Lung microvascular endothelial cell (primary cell): ENCODE measurements at regions not wholly inside any gene's neighbourhood (a gene's known extent, or its start where the extent isn't known, plus 50 kb on each side); places are given as distances from the start of the nearest gene placed in this dataset.
"Not testable (repeated sequence)": the region's sequence is repeated elsewhere in the genome, so short reads cannot be mapped to it uniquely, and the experiment has no call there.

ENCODE experiments used
- DNase-seq, 2 donors: peaks; one replicate each; pipeline versions ENCODE4 v3.0.0 to v3.0.0-alpha.2; 2010; ENCODE audit warnings: low read depth in 2 of 2

DNA sequence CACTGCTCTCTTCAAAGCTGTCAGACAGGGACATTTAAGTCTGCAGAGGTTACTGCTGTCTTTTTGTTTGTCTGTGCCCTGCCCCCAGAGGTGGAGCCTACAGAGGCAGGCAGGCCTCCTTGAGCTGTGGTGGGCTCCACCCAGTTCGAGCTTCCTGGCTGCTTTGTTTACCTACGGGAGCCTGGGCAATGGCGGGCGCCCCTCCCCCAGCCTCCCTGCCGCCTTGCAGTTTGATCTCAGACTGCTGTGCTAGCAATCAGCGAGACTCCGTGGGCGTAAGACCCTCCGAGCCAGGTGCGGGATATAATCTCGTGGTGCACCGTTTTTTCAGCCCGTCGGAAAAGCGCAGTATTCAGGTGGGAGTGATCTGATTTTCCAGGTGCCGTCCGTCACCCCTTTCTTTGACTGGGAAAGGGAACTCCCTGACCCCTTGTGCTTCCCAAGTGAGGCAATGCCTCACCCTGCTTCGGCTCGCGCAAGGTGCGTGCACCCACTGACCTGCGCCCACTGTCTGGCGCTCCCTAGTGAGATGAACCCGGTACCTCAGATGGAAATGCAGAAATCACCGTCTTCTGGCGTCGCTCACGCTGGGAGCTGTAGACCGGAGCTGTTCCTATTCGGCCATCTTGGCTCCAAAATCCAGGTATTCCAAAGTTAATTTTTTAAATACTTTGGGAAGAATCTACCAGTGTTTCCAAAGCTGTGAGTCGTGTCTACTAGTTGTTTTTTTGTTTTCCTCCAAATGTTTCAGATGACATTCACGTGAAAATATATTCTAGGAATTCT is 448.5 kb upstream of the FOXG1 start:
- not testable (repeated sequence) for DNase-seq

GRCh38 chr14:28321475-28322244 is 444.9 kb upstream of the FOXG1 start:
- DNase-seq, result no peak

DNA sequence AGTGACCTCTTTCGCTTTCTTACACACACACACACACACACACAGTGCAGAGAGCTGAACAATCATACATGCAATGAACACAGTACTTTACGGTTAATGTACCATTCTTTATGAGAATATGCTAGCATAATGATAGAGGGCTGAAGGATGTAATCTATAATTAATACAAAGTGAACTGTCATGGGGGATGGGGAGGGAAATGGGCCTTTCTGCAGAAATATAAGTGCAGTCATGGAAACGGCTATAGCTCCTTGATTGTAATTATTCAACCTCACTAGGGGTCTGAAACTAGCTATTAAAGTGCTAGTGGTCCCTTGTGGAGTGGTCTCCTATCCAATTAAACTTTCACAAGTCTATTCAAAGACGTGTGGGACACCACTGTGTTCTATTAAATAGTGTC is 443.2 kb upstream of the FOXG1 start:
- DNase-seq, result no peak

GRCh38 chr14:28323951-28324741 is 442.4 kb upstream of the FOXG1 start:
- DNase-seq, result no peak

GRCh38 chr14:28340816-28341215 is 425.8 kb upstream of the FOXG1 start:
- no peak for DNase-seq

- DNase-seq, result peak in 1 of 2 donors; percentile 41
Measured at GRCh38 chr14:28344381-28344780, 422.2 kb upstream of the FOXG1 start.

GRCh38 chr14:28348797-28349196 is 417.8 kb upstream of the FOXG1 start:
- DNase-seq, result no peak

- DNase-seq, result no peak
Measured at GRCh38 chr14:28356819-28357218, 409.8 kb upstream of the FOXG1 start.

GRCh38 chr14:28361486-28361885 is 405.1 kb upstream of the FOXG1 start:
- no peak for DNase-seq

DNA sequence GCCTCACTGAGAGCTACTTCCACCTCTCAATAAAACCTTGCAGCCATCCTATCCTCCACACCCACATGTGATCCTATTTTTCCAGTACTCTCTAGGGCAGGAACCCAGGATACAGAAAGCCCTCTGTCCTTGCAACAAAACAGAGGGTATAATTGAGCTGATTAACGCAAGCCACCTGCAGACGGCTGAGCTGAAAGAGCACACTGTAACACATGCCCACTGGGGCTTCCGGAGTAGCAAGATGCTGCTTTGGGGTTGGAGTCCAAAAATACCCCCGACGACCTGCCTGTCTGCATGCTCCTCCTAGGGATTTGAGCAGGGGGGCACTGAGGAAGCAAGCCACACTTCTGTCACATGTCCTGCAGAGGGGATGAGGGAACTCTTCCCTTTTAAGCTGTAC is 401.1 kb upstream of the FOXG1 start:
- DNase-seq, result no peak

DNA sequence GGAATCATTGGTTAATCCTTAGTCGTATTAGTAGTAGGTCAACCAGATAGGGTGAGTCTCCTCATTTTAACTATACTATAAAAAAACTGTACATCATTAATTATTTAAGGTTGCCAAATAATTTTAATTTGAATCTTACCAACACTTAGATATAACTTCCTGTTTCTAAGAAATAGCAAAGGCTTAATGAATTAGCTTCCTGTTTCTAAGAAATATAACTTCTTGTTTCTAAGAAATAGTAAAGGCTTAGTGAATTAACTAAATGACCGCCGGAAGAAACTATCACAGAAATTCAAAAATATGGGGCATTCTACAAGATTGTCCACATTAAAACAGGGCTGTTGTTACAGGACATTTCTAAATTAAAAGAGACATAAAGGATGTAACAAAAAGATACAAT is 392.9 kb upstream of the FOXG1 start:
- no peak for DNase-seq

- DNase-seq, result peak in 1 of 2 donors; percentile 26
Measured at GRCh38 chr14:28375295-28375694, 391.3 kb upstream of the FOXG1 start.

- DNase-seq, result no peak
Measured at GRCh38 chr14:28381656-28382055, 384.9 kb upstream of the FOXG1 start.

DNA sequence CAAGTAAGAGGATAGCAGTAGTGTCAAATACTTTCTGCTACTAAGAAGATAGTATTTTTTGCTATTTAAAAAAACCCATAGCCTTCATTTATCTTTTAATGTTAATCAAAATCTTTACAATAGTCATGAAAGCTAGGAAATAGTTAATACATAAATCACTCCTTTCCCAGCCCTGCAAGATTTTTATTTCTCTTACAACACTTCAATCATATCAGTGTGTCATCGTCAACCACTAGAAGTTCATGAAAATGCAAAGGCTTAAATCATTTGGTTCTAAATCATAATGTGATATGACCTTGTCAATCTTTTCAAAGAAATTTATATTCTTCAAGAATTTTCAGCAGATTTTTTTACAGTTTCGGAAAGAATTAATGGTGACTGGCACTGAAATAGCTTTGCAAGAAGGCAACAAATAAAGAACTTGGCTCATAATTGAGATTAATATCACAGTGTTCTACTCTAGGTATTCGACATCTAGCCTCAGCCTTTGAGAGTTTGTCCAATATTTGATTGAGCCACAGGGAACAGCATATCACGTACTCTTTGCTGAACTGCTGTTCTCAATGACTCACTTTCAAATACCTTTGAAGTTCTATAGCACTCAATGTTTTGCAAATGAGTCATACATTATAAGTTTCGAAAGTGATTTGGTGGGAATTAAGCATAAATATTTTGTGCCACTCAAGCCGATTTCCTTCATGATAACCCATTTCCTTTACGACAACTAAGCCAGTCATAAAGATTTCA is 384.0 kb upstream of the FOXG1 start:
- peak in 1 of 2 donors; percentile 82 for DNase-seq

DNA sequence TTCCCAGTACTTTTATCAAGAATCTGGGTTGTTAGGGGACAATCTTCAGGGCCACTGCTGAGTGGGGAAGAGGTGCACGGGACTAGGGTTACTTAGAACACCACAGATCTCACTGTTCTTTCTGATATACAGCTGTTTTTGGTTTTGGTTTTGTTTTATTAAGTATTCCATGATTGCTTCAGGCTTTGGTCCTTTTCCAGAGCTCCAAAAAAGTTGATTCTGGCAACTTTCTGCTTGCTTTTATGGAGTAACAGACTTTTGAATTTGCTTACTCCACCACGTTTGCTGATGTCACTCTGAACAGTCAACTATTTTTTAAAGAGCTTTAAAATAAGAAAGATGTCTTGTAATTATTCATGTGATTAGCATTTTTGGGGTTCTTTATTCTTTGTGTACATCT is 368.1 kb upstream of the FOXG1 start:
- DNase-seq, result no peak

DNA sequence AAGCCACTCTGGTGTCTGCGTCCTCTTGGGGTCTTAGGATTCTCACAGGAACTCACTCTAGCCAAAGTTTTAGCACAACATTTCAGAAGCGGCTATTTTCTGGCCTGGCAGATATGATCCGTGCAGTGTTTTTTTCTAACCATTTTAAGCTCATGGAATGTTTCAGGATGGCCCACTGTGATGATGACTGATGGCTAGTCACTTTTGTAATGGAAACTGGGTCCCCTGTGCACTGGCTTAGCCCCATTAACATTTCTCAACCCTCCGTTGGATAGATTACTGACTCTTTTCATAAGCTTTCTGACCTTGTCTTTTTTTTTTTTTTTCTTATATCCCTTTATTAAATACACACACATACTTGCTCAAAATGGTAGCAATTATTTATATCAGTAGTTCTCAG is 364.9 kb upstream of the FOXG1 start:
- DNase-seq, result not testable (repeated sequence)

DNA sequence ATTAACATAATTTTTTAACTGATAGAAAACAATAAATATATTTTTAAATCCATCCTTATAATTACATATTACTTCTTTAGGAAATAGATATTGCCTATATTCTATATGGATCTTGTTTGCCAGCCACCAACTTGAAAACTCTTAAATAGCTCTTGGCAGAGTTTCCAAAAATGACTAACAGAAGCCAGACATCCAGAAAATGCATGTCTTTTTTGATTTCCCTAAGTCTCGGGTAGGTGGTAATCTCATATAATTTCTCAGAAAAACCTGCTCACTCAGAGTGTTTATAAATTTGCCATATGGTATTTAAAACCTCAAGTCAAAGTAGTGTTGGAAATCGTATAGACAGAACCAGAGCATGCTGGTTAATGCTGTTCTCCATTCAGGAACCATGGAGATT is 360.4 kb upstream of the FOXG1 start:
- DNase-seq, result no peak

- DNase-seq, result no peak
Measured at GRCh38 chr14:28407031-28407825, 359.4 kb upstream of the FOXG1 start.

DNA sequence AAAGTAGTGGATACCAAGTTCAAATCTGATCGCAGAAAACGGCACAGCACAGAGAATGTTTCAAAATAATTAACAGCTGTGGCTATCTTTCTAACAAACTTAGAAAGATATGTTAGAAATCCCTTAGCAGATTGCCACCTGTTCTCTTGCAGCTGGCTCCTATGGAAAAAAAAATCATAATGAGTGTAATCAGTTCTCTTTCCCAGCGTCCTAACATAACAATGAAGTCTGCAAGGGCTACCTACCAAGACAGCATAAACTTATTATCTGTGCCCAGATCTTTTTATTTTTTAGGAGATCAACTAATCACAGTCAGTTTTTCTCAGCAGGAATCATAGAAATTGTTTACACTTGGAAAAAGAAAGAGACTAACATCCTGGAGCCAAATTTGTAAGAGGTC is 358.6 kb upstream of the FOXG1 start:
- no peak for DNase-seq

DNA sequence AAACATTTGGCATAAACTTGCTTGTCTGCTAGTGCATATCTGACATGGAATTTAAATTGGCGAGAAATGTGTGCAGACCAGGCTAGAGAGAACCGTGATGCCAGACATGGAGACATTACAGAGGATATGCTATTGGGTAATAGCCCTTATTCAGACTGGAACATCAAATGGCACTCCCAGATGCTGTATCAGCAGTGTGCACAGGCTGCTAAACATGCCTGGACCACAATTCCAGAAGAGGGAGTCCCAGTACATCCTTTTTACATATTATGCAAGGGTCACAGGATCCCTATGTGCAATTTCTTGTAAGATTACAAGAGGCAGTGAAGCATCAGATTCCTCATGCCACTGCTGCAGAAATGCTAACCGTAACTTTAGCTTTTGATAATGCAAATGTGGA is 354.5 kb upstream of the FOXG1 start:
- DNase-seq, result no peak

GRCh38 chr14:28426960-28427359 is 339.6 kb upstream of the FOXG1 start:
- DNase-seq, result no peak
